Activated CD8-positive, alpha-beta memory T cell treated with anti-CD3 and anti-CD28 coated beads for 36 hours (primary cell): ENCODE measurements at regions not wholly inside any gene's neighbourhood (a gene's known extent, or its start where the extent isn't known, plus 50 kb on each side); places are given as distances from the start of the nearest gene placed in this dataset.
"Not testable (repeated sequence)": the region's sequence is repeated elsewhere in the genome, so short reads cannot be mapped to it uniquely, and the experiment has no call there.

Experiments used
- CTCF ChIA-PET: fragments of 350-600 bp; sonication (Branson Sonifier 250); formaldehyde crosslinking; loops from one replicate; lab custom pipeline; 2021; ENCODE audit warnings: antibody characterized with exemption; lab: Charles Lee
- POLR2A ChIA-PET: fragments of 350-600 bp; sonication (Branson Sonifier 250); formaldehyde crosslinking; loops from one replicate; lab custom pipeline; 2021; ENCODE audit warnings: antibody characterized with exemption; lab: Charles Lee

GRCh38 chr5:2094616-2094995, 211.9 kb upstream of the IRX4 start:
- POLR2A ChIA-PET = no interaction called here
- CTCF ChIA-PET = no interaction called here

GRCh38 chr5:2093859-2094615, 211.3 kb upstream of the IRX4 start:
- CTCF ChIA-PET = no interaction called here
- POLR2A ChIA-PET = no interaction called here

- ChIA-PET CTCF (no interaction called here), POLR2A (no interaction called here)
These were observed 209.2 kb upstream of the IRX4 start for GRCh38 chr5:2091921-2092320.

- CTCF ChIA-PET = no interaction called here
- POLR2A ChIA-PET = no interaction called here
These were observed 205.3 kb upstream of the IRX4 start for GRCh38 chr5:2087980-2088379.

GRCh38 chr5:2075365-2075764, 192.6 kb upstream of the IRX4 start:
- CTCF ChIA-PET = no interaction called here
- POLR2A ChIA-PET = no interaction called here

GRCh38 chr5:2071562-2071961, 188.8 kb upstream of the IRX4 start:
- CTCF ChIA-PET = no interaction called here
- POLR2A ChIA-PET = no interaction called here

- CTCF ChIA-PET, POLR2A ChIA-PET: not testable (repeated sequence)
These were observed 188.1 kb upstream of the IRX4 start for GRCh38 chr5:2070787-2071186.

- CTCF ChIA-PET = no interaction called here
These were observed 185.8 kb upstream of the IRX4 start for GRCh38 chr5:2068531-2068930.

GRCh38 chr5:2066373-2066772, 183.6 kb upstream of the IRX4 start:
- CTCF ChIA-PET = no interaction called here
- POLR2A ChIA-PET = no interaction called here

More at GRCh38 chr5:2068531-2068930, 185.8 kb upstream of the IRX4 start:
- POLR2A ChIA-PET = no interaction called here

- POLR2A ChIA-PET, CTCF ChIA-PET: not testable (repeated sequence)
These were observed 180.7 kb upstream of the IRX4 start for GRCh38 chr5:2063380-2063779.

GRCh38 chr5:2052687-2053086, 170.0 kb upstream of the IRX4 start:
- POLR2A ChIA-PET = no interaction called here
- CTCF ChIA-PET = no interaction called here

- ChIA-PET POLR2A (no interaction called here), CTCF (no interaction called here)
These were observed 167.2 kb upstream of the IRX4 start for GRCh38 chr5:2049876-2050275.

GRCh38 chr5:2048664-2049063, 165.9 kb upstream of the IRX4 start:
- ChIA-PET CTCF (no interaction called here), POLR2A (no interaction called here)

- CTCF ChIA-PET = no interaction called here
These were observed 164.7 kb upstream of the IRX4 start for GRCh38 chr5:2047341-2047927.

GRCh38 chr5:2044041-2044440, 161.3 kb upstream of the IRX4 start:
- ChIA-PET POLR2A (no interaction called here), CTCF (no interaction called here)

More at GRCh38 chr5:2047341-2047927, 164.7 kb upstream of the IRX4 start:
- POLR2A ChIA-PET = no interaction called here

- CTCF ChIA-PET = no interaction called here
- POLR2A ChIA-PET = no interaction called here
These were observed 156.4 kb upstream of the IRX4 start for GRCh38 chr5:2039180-2039531.

- CTCF ChIA-PET = no interaction called here
- POLR2A ChIA-PET = no interaction called here
These were observed 155.8 kb upstream of the IRX4 start for GRCh38 chr5:2038321-2039179.

- ChIA-PET POLR2A (no interaction called here), CTCF (interaction anchor here (0.6 kb wide), 1 partner anchor 875 kb away, joined by 4 read pairs; no protein-coding TSS in a partner anchor)
These were observed 154.2 kb upstream of the IRX4 start for GRCh38 chr5:2036885-2037284.

GRCh38 chr5:2032432-2032831, 149.7 kb upstream of the IRX4 start:
- POLR2A ChIA-PET = no interaction called here
- CTCF ChIA-PET = no interaction called here

- POLR2A ChIA-PET = no interaction called here
- CTCF ChIA-PET = no interaction called here
These were observed 148.9 kb upstream of the IRX4 start for GRCh38 chr5:2031581-2031980.

- POLR2A ChIA-PET = no interaction called here
- CTCF ChIA-PET = no interaction called here
These were observed 147.4 kb upstream of the IRX4 start for GRCh38 chr5:2030131-2030530.
